A172 (cell line): ENCODE measurements at regions not wholly inside any gene's neighbourhood (a gene's known extent, or its start where the extent isn't known, plus 50 kb on each side); places are given as distances from the start of the nearest gene placed in this dataset.
"Not testable (repeated sequence)": the region's sequence is repeated elsewhere in the genome, so short reads cannot be mapped to it uniquely, and the experiment has no call there.

ENCODE experiments used
- DNase-seq: peaks from one replicate; pipeline ENCODE4 v3.0.0-alpha.2; 2015; ENCODE audit warnings: low spot score

DNA sequence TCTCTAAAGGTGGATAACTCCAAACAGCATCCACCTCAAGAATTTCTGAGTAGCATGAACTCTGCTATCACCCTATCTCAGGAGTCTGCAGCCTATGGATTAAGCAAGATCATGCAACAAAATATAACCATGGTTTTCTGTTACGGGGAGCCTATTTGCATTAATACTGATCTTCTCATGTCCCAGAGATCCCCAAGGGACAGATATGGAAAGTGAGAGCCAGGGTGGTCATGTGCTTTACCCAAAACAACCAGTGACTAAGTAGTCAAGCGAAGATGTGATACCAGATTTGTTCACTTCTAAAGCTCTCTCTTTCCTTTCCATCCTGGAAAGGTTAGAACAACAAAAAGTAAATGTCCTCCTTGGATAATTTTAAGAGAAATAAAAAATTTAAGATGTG lies 125.1 kb downstream of the PRRX1 start:
- no peak for DNase-seq

- no peak for DNase-seq
These were observed 126.2 kb downstream of the PRRX1 start for GRCh38 chr1:170790175-170790574.

GRCh38 chr1:170790651-170791071 lies 126.7 kb downstream of the PRRX1 start:
- no peak for DNase-seq

GRCh38 chr1:170791941-170792340 lies 128.0 kb downstream of the PRRX1 start:
- no peak for DNase-seq

- DNase-seq, result no peak
These were observed 135.1 kb upstream of the MROH9 start for GRCh38 chr1:170800265-170800664.

DNA sequence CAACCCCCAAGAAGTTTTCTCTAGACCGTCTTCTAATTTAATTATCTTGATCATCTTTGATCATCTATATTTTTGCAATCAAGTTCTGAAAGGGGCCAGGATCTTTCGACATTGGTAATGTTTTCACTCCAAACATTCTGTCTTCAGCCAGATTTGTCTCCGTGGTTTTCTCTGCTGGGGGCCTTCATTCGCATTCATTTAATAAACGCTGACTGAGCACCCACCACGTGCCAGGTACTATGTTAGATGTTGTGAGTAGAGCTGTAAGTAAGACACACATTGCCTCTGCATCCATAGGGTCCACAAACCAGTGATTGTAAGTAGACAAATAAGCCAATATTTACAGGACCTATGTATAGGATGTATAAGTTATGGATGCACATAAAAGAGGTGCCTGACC lies 134.5 kb upstream of the MROH9 start:
- DNase-seq, result no peak

GRCh38 chr1:170803711-170804110 lies 131.6 kb upstream of the MROH9 start:
- DNase-seq, result no peak

DNA sequence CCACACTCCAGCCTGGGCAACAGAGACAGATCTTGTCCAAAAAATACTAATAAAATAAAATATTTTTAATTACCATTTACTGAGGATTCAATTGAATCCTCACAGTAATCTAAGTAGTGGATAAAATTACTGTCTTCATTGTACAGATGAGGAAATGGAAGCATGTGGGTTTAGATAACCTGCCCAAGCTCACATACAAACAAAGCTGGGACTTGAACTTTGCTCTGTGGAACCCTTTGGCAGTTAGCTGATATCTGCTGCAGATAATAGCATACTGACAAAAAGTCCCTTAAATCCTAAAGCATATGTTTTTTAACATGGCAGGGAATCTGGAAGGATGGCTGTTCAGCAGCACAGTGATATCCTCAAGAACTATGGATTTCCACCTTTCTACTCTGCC lies 130.9 kb upstream of the MROH9 start:
- DNase-seq, result no peak

DNA sequence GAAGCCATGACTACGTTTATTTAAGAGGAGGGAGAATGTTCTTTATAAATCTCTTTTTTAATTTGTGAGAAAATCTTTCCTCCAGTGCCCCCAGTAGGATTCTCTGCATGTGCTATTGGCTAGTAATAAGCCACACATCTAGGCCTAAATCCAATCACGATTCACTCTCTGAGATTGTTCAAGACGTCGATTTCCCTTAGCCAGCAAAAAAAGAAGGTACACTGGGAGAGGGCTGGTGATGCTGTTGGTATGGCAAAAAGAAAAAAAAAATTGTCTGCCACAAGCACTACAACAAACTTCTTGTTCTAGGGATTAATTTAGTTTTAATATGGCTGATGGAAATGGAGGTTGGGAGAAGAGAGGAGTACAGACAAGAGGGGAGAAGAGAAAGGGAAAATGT lies 130.5 kb upstream of the MROH9 start:
- DNase-seq, result no peak

DNA sequence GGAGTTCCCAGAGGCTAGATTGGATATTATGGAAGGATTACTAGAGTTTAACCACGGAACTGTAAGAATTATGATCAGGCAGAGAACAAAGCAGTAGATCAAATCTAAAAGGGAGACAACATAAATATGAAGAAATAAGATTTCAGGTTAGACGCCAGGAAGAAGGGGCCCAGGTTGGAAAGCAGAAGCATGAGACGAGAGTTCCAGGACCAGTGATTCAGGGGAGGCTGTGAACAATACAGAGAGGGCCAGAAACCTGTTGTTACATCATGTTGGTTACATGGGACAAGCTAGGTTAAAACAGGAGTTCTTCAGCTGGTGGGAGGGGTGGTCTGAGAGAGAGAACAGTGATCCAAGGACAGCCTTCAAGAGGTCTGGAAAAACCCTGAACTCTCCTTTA lies 128.4 kb upstream of the MROH9 start:
- no peak for DNase-seq

GRCh38 chr1:170807432-170807831 lies 127.9 kb upstream of the MROH9 start:
- peak; percentile 70 for DNase-seq

DNA sequence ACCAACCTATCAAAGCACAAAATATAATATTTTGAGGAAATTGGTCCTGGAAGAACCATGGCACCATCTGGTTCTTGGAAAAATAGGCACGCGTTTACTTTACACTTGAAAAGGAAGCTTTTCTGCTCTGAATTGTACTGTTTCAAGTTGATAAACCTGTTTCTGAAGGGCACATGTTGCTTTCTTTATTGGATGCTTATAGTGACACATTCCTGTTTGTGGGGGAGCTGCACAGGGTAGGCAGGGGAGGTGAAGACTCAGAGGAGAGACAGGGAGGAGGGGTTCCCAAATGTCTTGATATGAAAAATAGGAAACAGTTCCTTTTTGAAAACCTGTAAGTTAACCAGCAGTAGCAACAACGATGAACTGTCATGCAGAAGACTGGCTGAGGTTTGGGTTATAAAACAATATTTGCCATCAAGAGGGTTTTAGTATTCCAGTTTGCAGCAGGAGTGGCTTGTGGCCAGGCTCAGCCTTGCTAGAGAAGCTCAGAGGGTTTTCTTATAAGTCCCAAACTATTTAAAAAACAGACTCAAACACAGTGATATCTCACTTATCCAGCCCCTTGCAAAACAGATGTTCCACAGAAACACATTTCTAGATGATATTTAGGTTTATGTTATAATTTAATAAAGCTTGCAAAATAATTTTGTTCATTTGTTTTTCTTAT lies 127.0 kb upstream of the MROH9 start:
- no peak for DNase-seq

DNA sequence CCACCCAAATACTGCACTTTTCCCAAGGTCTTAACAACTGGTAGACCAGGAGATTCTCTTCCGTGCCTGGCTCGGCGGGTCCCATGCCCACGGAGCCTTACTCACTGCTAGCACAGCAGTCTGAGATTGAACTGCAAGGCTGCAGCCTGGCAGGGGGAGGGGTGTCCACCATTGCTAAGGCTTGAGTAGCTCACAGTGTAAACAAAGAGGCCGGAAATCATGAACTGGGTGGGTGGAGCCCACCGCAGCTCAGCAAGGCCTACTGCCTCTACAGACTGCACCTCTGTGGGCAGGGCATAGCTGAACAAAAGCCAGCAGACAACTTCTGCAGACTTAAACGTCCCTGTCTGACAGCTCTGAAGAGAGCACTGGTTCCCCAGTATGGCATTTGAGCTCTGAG lies 124.3 kb upstream of the MROH9 start:
- DNase-seq, result not testable (repeated sequence)

GRCh38 chr1:170819781-170820180 lies 115.6 kb upstream of the MROH9 start:
- DNase-seq, result no peak

GRCh38 chr1:170823120-170823519 lies 112.2 kb upstream of the MROH9 start:
- peak; percentile 45 for DNase-seq

DNA sequence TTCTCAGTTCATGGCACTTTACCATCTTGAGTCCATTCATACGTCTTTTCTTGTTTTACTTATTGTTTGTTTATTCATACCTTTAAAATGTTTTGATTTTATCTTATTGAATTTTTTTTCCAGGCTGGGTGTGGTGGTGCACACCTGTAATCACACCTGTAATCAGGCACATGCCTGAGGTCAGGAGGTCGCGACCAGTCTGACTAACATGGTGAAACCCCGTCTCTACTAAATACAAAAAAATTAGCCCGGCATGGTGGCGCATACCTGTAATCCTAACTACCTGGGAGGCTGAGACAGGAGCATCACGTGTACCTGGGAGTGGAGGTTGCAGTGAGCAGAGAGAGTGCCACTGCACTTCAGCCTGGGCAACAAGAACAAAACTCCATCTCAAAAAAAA lies 104.1 kb upstream of the MROH9 start:
- no peak for DNase-seq

GRCh38 chr1:170836141-170836540 lies 99.2 kb upstream of the MROH9 start:
- peak; percentile 15 for DNase-seq

- no peak for DNase-seq
These were observed 95.0 kb upstream of the MROH9 start for GRCh38 chr1:170840371-170840770.

- DNase-seq, result no peak
These were observed 82.0 kb upstream of the MROH9 start for GRCh38 chr1:170853302-170853701.

- DNase-seq, result no peak
These were observed 81.5 kb upstream of the MROH9 start for GRCh38 chr1:170853867-170854266.

DNA sequence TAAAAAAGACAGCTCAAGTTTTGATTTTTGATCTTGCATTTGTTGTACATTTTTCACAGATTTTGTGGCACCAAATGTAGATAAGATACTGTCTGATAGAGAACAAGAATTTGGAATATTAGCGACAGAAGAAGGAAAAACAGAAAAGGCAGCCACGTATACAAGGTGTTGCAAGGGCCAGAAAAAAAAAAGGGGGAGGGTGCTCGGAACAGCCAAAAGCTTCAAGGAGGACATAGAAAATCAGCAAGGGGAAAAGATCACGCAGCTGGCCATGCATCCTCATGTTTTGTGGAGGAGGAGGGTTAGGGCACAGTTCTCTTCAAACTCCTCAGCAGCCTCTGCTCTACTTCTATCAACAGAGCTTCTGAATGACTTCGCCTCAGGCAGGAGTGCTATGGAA lies 80.7 kb upstream of the MROH9 start:
- no peak for DNase-seq

DNA sequence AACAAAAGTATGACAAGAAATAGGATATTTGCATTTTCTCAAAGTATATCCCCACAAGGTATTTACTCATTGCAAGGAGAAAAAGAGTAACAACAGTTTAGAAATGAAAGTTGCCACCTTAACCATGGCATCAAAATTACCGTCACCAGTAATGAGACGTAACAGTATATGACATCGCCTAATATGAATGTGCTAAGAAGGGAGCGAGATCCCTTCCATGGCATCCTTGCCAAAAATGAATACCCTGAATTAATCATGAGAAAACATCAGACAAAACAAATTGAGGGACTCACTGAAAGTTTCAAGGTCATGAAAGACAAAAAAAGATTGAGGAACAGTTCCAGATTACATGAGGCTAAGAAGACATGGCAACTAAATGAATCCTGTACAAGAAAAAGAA lies 78.9 kb upstream of the MROH9 start:
- DNase-seq, result peak; percentile 4

- no peak for DNase-seq
These were observed 77.4 kb upstream of the MROH9 start for GRCh38 chr1:170857955-170858354.

GRCh38 chr1:170863621-170864020 lies 71.7 kb upstream of the MROH9 start:
- no peak for DNase-seq
